Thyroid gland (tissue), 4 donors: ENCODE measurements at regions not wholly inside any gene's neighbourhood (a gene's known extent, or its start where the extent isn't known, plus 50 kb on each side); places are given as distances from the start of the nearest gene placed in this dataset.

Source experiments
- DNase-seq, 2 donors: peaks; one replicate each; pipeline ENCODE4 v3.0.0-alpha.2; 2019
- H3K27ac ChIP-seq, 3 donors: fragments of 200-600 bp; sonication (generic); 1 replicate in 2 of 3; 2 replicates in 1 of 3; pipeline ENCODE4 v1.5.1; 2016 to 2019; ENCODE audit warnings: mild to moderate bottlenecking in 1 of 3, moderate library complexity in 1 of 3
- H3K27me3 ChIP-seq: fragments of 200-600 bp; sonication (generic); one replicate; pipeline ENCODE4 v1.5.1; 2019
- H3K36me3 ChIP-seq, 2 donors: fragments of 200-600 bp; sonication (generic); one replicate each; pipeline ENCODE4 v1.5.1; 2016 to 2019
- H3K4me1 ChIP-seq, 2 donors: fragments of 200-600 bp; sonication (generic); one replicate each; pipeline ENCODE4 v1.5.1; 2017 to 2019
- H3K4me3 ChIP-seq, 3 donors: fragments of 200-600 bp; sonication (generic); replicated peaks in 1 of 3; 1 replicate in 2 of 3; 2 replicates in 1 of 3; pipeline ENCODE4 v1.5.1; 2016; ENCODE audit warnings: mild to moderate bottlenecking in 1 of 3
- H3K9me3 ChIP-seq: fragments of 200-600 bp; sonication (generic); one replicate; pipeline ENCODE4 v1.5.1; 2017
- CTCF ChIP-seq, 6 experiments: fragments of 200-600 bp in 3 of 6; fragments of 450-650 bp in 3 of 6; sonication (generic) in 3 of 6; IDR thresholded peaks; one replicate each; pipeline ENCODE4 v1.5.1; 2016 to 2019; ENCODE audit warnings: antibody characterized with exemption in 6 of 6, mild to moderate bottlenecking in 2 of 6, inconsistent platforms in 1 of 6, moderate library complexity in 1 of 6
- POLR2A ChIP-seq, 2 donors: fragments of 450-650 bp; IDR thresholded peaks; one replicate each; pipeline ENCODE4 v1.6.1; 2017; ENCODE audit warnings: antibody characterized with exemption in 2 of 2, mild to moderate bottlenecking in 2 of 2, moderate library complexity in 1 of 2
- WGBS, 2 donors: methylation state at CpG; one replicate each; pipeline ENCODE4 v1.1.5; 2017; 5-methylcytosine and 5-hydroxymethylcytosine counted together
- intact Hi-C: fragments of 100-400 bp; cut with DNase I; formaldehyde crosslinking; loops from one replicate; pipeline ENCODE4 v1.15.1; 2023

- TF ChIP-seq POLR2A (IDR thresholded peaks at IDR 0.05) (no peak), CTCF (IDR thresholded peaks at IDR 0.05) (no peak)
- no peaks in the 10 kb centered on the region for H3K4me1 ChIP-seq
- H3K27ac ChIP-seq = no peak overlapping the region
- 71 to 84% methylated on average over 5 of the region's 5 CpGs for WGBS, 2 donors
- no peak overlapping the region for H3K4me3 ChIP-seq
- H3K36me3 ChIP-seq = no peaks in the 10 kb centered on the region
- no peak for DNase-seq
- intact Hi-C loops = no loop called here
- no peaks in the 10 kb centered on the region for H3K9me3 ChIP-seq
- no peaks in the 10 kb centered on the region for H3K27me3 ChIP-seq
Observed at GRCh38 chr21:25408666-25409065, 198.6 kb downstream of the MRPL39 start.

- WGBS, 2 donors = 72 to 80% methylated on average over 2 to 4 of the region's 4 CpGs
Observed at GRCh38 chr21:25406887-25407579, 200.2 kb downstream of the MRPL39 start.

GRCh38 chr21:25405984-25406383, 201.3 kb downstream of the MRPL39 start:
- no peak for DNase-seq
- Histone ChIP-seq H3K27ac (no peak overlapping the region), H3K36me3 (no peaks in the 10 kb centered on the region), H3K4me3 (no peak overlapping the region), H3K9me3 (no peaks in the 10 kb centered on the region), H3K4me1 (no peaks in the 10 kb centered on the region), H3K27me3 (no peaks in the 10 kb centered on the region)
- no peak for TF ChIP-seq POLR2A (IDR thresholded peaks at IDR 0.05)
- intact Hi-C loops = no loop called here

More at GRCh38 chr21:25406887-25407579, 200.2 kb downstream of the MRPL39 start:
- Histone ChIP-seq H3K4me3 (no peak overlapping the region), H3K36me3 (no peaks in the 10 kb centered on the region), H3K4me1 (no peaks in the 10 kb centered on the region), H3K27ac (no peak overlapping the region), H3K27me3 (no peaks in the 10 kb centered on the region), H3K9me3 (no peaks in the 10 kb centered on the region)
- no peak for TF ChIP-seq CTCF (IDR thresholded peaks at IDR 0.05)
- TF ChIP-seq POLR2A (IDR thresholded peaks at IDR 0.05) = no peak
- DNase-seq = no peak
- intact Hi-C loops = no loop called here

- no peaks in the 10 kb centered on the region for H3K4me1 ChIP-seq
- H3K27ac ChIP-seq = no peak overlapping the region
- intact Hi-C loops = no loop called here
- H3K4me3 ChIP-seq = no peak overlapping the region
- no peaks in the 10 kb centered on the region for H3K27me3 ChIP-seq
- 78 to 85% methylated on average over 7 of the region's 7 CpGs for WGBS, 2 donors
- TF ChIP-seq POLR2A (IDR thresholded peaks at IDR 0.05) = no peak
- TF ChIP-seq CTCF (IDR thresholded peaks at IDR 0.05) = no peak
- H3K9me3 ChIP-seq = no peaks in the 10 kb centered on the region
- H3K36me3 ChIP-seq = no peaks in the 10 kb centered on the region
- DNase-seq = no peak
Observed at GRCh38 chr21:25402134-25402961, 204.9 kb downstream of the MRPL39 start.

- TF ChIP-seq CTCF (IDR thresholded peaks at IDR 0.05) = no peak
- TF ChIP-seq POLR2A (IDR thresholded peaks at IDR 0.05) = no peak
- Histone ChIP-seq H3K27me3 (no peaks in the 10 kb centered on the region), H3K4me1 (no peaks in the 10 kb centered on the region), H3K4me3 (no peak overlapping the region), H3K36me3 (no peaks in the 10 kb centered on the region), H3K27ac (no peak overlapping the region), H3K9me3 (no peaks in the 10 kb centered on the region)
- DNase-seq = no peak
- intact Hi-C loops = no loop called here
- 95 to 96% methylated on average over 1 of the region's 1 CpG for WGBS, 2 donors
Observed at GRCh38 chr21:25400427-25400826, 206.9 kb downstream of the MRPL39 start.
